H1 (cell line): ENCODE measurements at regions not wholly inside any gene's neighbourhood (a gene's known extent, or its start where the extent isn't known, plus 50 kb on each side); places are given as distances from the start of the nearest gene placed in this dataset.

Experiments used
- CTCF ChIA-PET: fragments of 300-600 bp; sonication (Branson Sonifier 250); formaldehyde crosslinking; loops from one replicate; lab custom pipeline; 2021; ENCODE audit not compliant: partially characterized antibody; lab: Charles Lee
- POLR2A ChIA-PET: fragments of 300-600 bp; sonication (Branson Sonifier 250); formaldehyde crosslinking; loops from one replicate; lab custom pipeline; 2021; ENCODE audit warnings: inconsistent platforms; ENCODE audit not compliant: partially characterized antibody; lab: Charles Lee
- DNase-seq, 2 experiments: peaks; one replicate each; pipeline versions ENCODE4 v3.0.0 to v3.0.0-alpha.2; 2010 to 2022; ENCODE audit warnings: low spot score in 2 of 2, low read depth in 1 of 2, mixed read lengths in 1 of 2
- FAIRE-seq: peaks from 2 replicates; lab custom pipeline; 2011; peaks lifted over from hg19 to GRCh38; lab: Jason Lieb, UNC
- H2AFZ ChIP-seq: 2 replicates; pipeline ENCODE4 v1.8.1; 2012; ENCODE audit warnings: low read length, inconsistent platforms
- H2AK5ac ChIP-seq: 2 replicates; pipeline ENCODE4 v1.6.1; 2013; ENCODE audit warnings: low read depth, low read length
- H2BK120ac ChIP-seq: replicated peaks from 2 replicates; pipeline ENCODE3; 2013; ENCODE audit warnings: low read depth, low read length, inconsistent platforms
- H2BK12ac ChIP-seq: 2 replicates; pipeline ENCODE4 v1.6.1; 2013; ENCODE audit warnings: low read depth, low read length
- H2BK15ac ChIP-seq: 2 replicates; pipeline ENCODE4 v1.6.1; 2013; ENCODE audit warnings: low read length
- H2BK20ac ChIP-seq: 2 replicates; pipeline ENCODE4 v1.6.1; 2013; ENCODE audit warnings: low read length
- H2BK5ac ChIP-seq: 2 replicates; pipeline ENCODE4 v1.6.1; 2013; ENCODE audit warnings: low read depth, low read length
- H3K14ac ChIP-seq: 2 replicates; pipeline ENCODE4 v1.6.1; 2013; ENCODE audit warnings: inconsistent platforms; ENCODE audit not compliant: insufficient read length
- H3K18ac ChIP-seq: 2 replicates; pipeline ENCODE4 v1.6.1; 2013; ENCODE audit warnings: low read length; ENCODE audit errors: extremely low read depth
- H3K23ac ChIP-seq: 2 replicates; pipeline ENCODE4 v1.6.1; 2013; ENCODE audit warnings: inconsistent platforms; ENCODE audit not compliant: insufficient read length
- H3K23me2 ChIP-seq: 2 replicates; pipeline ENCODE4 v1.6.1; 2013; ENCODE audit warnings: low read depth, low read length
- H3K27ac ChIP-seq: 2 replicates; pipeline ENCODE4 v1.6.1; 2011; ENCODE audit warnings: low read depth, low read length, inconsistent platforms
- H3K27me3 ChIP-seq, 4 experiments: replicated peaks in 1 of 4; 1 replicate in 1 of 4; 2 replicates in 3 of 4; pipeline versions ENCODE4 v1.6.1 to v1.8.1; 2011 to 2013; ENCODE audit warnings: low read length in 3 of 4, mild to moderate bottlenecking in 3 of 4, inconsistent platforms in 2 of 4, mixed read lengths in 2 of 4, moderate library complexity in 1 of 4; ENCODE audit not compliant: control insufficient read depth in 3 of 4, insufficient read depth in 3 of 4; ENCODE audit errors: extremely low read depth in 1 of 4
- H3K36me3 ChIP-seq, 4 experiments: 2 replicates each; pipeline versions ENCODE4 v1.6.1 to v1.8.1; 2011 to 2013; ENCODE audit warnings: mild to moderate bottlenecking in 4 of 4, low read length in 3 of 4, moderate library complexity in 2 of 4, control low read depth in 1 of 4, inconsistent platforms in 1 of 4; ENCODE audit not compliant: insufficient read depth in 4 of 4, control insufficient read depth in 2 of 4
- H3K4ac ChIP-seq: replicated peaks from 2 replicates; pipeline ENCODE3; 2013; ENCODE audit warnings: low read length, low read depth, mixed read lengths, inconsistent platforms; ENCODE audit not compliant: insufficient read length
- H3K4me1 ChIP-seq, 4 experiments: replicated peaks in 1 of 4; 1 replicate in 1 of 4; 2 replicates in 3 of 4; pipeline versions ENCODE4 v1.6.1 to v1.8.1; 2011 to 2013; ENCODE audit warnings: low read length in 3 of 4, inconsistent platforms in 2 of 4, mixed read lengths in 1 of 4; ENCODE audit not compliant: insufficient read depth in 4 of 4, control insufficient read depth in 3 of 4
- H3K4me2 ChIP-seq, 2 experiments: 2 replicates each; pipeline versions ENCODE4 v1.6.1 to v1.8.1; 2011 to 2013; ENCODE audit warnings: low read depth in 2 of 2, low read length in 2 of 2, control low read depth in 1 of 2, inconsistent platforms in 1 of 2, mild to moderate bottlenecking in 1 of 2; ENCODE audit not compliant: insufficient read depth in 1 of 2
- H3K4me3 ChIP-seq, 4 experiments: fragments of 200-600, 300-600 bp in 1 of 4; sonication (generic), shearing (Covaris generic), sonication (Bioruptor Twin) in 1 of 4; 2 replicates each; pipeline versions ENCODE4 v1.5.1 to v1.8.1; 2011 to 2016; ENCODE audit warnings: low read length in 4 of 4, low read depth in 3 of 4, control low read depth in 2 of 4, inconsistent platforms in 2 of 4, mild to moderate bottlenecking in 2 of 4, mixed read lengths in 1 of 4, moderate library complexity in 1 of 4; ENCODE audit not compliant: insufficient read depth in 2 of 4; ENCODE audit errors: extremely low read depth in 1 of 4
- H3K56ac ChIP-seq: replicated peaks from 2 replicates; pipeline ENCODE3; 2013; ENCODE audit warnings: low read depth, mild to moderate bottlenecking, mixed read lengths, low read length, inconsistent platforms; ENCODE audit not compliant: insufficient read length
- H3K79me1 ChIP-seq: 2 replicates; pipeline ENCODE4 v1.6.1; 2013; ENCODE audit warnings: low read depth, low read length, control low read depth
- H3K79me2 ChIP-seq, 2 experiments: 2 replicates each; pipeline versions ENCODE4 v1.6.1 to v1.8.1; 2012 to 2013; ENCODE audit warnings: low read length in 2 of 2, mild to moderate bottlenecking in 2 of 2, inconsistent platforms in 1 of 2; ENCODE audit not compliant: insufficient read depth in 2 of 2, control insufficient read depth in 1 of 2
- H3K9ac ChIP-seq, 4 experiments: replicated peaks in 1 of 4; 1 replicate in 1 of 4; 2 replicates in 3 of 4; pipeline versions ENCODE4 v1.6.1 to v1.8.1; 2011 to 2013; ENCODE audit warnings: low read depth in 3 of 4, low read length in 3 of 4, control low read depth in 2 of 4, mild to moderate bottlenecking in 2 of 4, moderate library complexity in 2 of 4, inconsistent platforms in 1 of 4; ENCODE audit errors: extremely low read depth in 1 of 4
- H3K9me3 ChIP-seq, 2 experiments: 2 replicates each; pipeline versions ENCODE4 v1.6.1 to v1.8.1; 2012 to 2013; ENCODE audit warnings: mild to moderate bottlenecking in 2 of 2, moderate library complexity in 2 of 2, control low read depth in 1 of 2, inconsistent platforms in 1 of 2, low read depth in 1 of 2, low read length in 1 of 2, mixed read lengths in 1 of 2; ENCODE audit not compliant: insufficient read depth in 2 of 2
- H4K20me1 ChIP-seq, 2 experiments: replicated peaks in 1 of 2; 2 replicates each; pipeline versions ENCODE3 to v1.8.1; 2011 to 2013; ENCODE audit warnings: inconsistent platforms in 2 of 2, low read length in 2 of 2, mild to moderate bottlenecking in 1 of 2; ENCODE audit not compliant: insufficient read depth in 2 of 2, control insufficient read depth in 1 of 2
- H4K5ac ChIP-seq: 2 replicates; pipeline ENCODE4 v1.6.1; 2013; ENCODE audit warnings: low read length, low read depth, mixed read lengths, inconsistent platforms; ENCODE audit not compliant: insufficient read length
- H4K8ac ChIP-seq: 2 replicates; pipeline ENCODE4 v1.8.0; 2013; ENCODE audit warnings: mild to moderate bottlenecking, moderate library complexity, low read length, inconsistent platforms; ENCODE audit not compliant: insufficient read depth; ENCODE audit errors: extremely low read depth
- H4K91ac ChIP-seq: replicated peaks from 2 replicates; pipeline ENCODE3; 2013; ENCODE audit warnings: low read length, mixed read lengths, inconsistent platforms; ENCODE audit not compliant: insufficient read length
- BRCA1 ChIP-seq: IDR thresholded peaks from 2 replicates; pipeline ENCODE4 v1.6.1; 2012; ENCODE audit warnings: low read depth, low read length, improper control_type of control experiment
- CBX5 ChIP-seq: fragments of 300-800, 300-1000 bp; sonication (generic); IDR thresholded peaks from 2 replicates; pipeline ENCODE4 v1.7.1; 2016; ENCODE audit warnings: antibody characterized with exemption, low read length, low read depth
- CREB1 ChIP-seq: IDR thresholded peaks from 2 replicates; pipeline ENCODE4 v1.6.1; 2012; ENCODE audit warnings: inconsistent platforms
- EZH2 ChIP-seq: fragments of 200-600 bp; sonication (generic); IDR thresholded peaks from 2 replicates; pipeline ENCODE4 v1.7.1; 2012; ENCODE audit warnings: low read depth, mild to moderate bottlenecking, moderate library complexity, low read length, inconsistent platforms; ENCODE audit not compliant: severe bottlenecking
- FOSL1 ChIP-seq: IDR thresholded peaks from 2 replicates; pipeline ENCODE4 v1.6.1; 2011; ENCODE audit warnings: mild to moderate bottlenecking, low read depth, low read length, moderate library complexity; ENCODE audit not compliant: insufficient read depth
- MAFK ChIP-seq: IDR thresholded peaks from 2 replicates; pipeline ENCODE4 v1.6.1; 2012; ENCODE audit warnings: low read depth, mild to moderate bottlenecking, improper control_type of control experiment, low read length
- PHF8 ChIP-seq: fragments of 200-600 bp; sonication (generic); conservative IDR thresholded peaks from 2 replicates; pipeline ENCODE4 v1.7.1; 2012; ENCODE audit warnings: low read depth, mild to moderate bottlenecking, inconsistent platforms, low read length, moderate library complexity
- POU5F1 ChIP-seq: IDR thresholded peaks from 2 replicates; pipeline ENCODE4 v1.6.1; 2011; ENCODE audit warnings: low read depth, mild to moderate bottlenecking, low read length, moderate library complexity
- SAP30 ChIP-seq: fragments of 300-600 bp; sonication (generic); IDR thresholded peaks from 2 replicates; pipeline ENCODE4 v1.7.1; 2012; ENCODE audit warnings: low read length, moderate library complexity, mild to moderate bottlenecking, inconsistent platforms; ENCODE audit not compliant: insufficient read depth, insufficient replicate concordance
- SRF ChIP-seq: IDR thresholded peaks from 2 replicates; pipeline ENCODE4 v1.6.1; 2011; ENCODE audit warnings: mild to moderate bottlenecking, low read depth, low read length, moderate library complexity
- ZNF274 ChIP-seq: IDR thresholded peaks from 2 replicates; pipeline ENCODE4 v1.7.0; 2012; ENCODE audit warnings: low read length, borderline replicate concordance; ENCODE audit errors: extremely low read depth
- WGBS, 2 experiments: shearing (Covaris generic) in 1 of 2; methylation state at CpG; one replicate each; pipeline versions ENCODE4 v1.1.6 to v1.1.7; 2013 to 2015; ENCODE audit warnings: low lambda C conversion rate in 2 of 2, mixed read lengths in 2 of 2, inconsistent platforms in 1 of 2, low coverage in 1 of 2, missing lambda C conversion rate in 1 of 2; ENCODE audit not compliant: insufficient replicate concordance in 2 of 2, insufficient coverage in 1 of 2, insufficient read length in 1 of 2; ENCODE audit errors: extremely low coverage in 1 of 2, missing lambda C conversion rate in 1 of 2; 5-methylcytosine and 5-hydroxymethylcytosine counted together
- TF ChIP-seq, protein P1 (sequence below): IDR thresholded peaks from 2 replicates; pipeline ENCODE4 v1.6.1; 2012; ENCODE audit warnings: low read length, inconsistent platforms
- TF ChIP-seq, protein P2 (sequence below): IDR thresholded peaks from 2 replicates; pipeline ENCODE4 v1.6.1; 2012; ENCODE audit warnings: inconsistent platforms

DNA sequence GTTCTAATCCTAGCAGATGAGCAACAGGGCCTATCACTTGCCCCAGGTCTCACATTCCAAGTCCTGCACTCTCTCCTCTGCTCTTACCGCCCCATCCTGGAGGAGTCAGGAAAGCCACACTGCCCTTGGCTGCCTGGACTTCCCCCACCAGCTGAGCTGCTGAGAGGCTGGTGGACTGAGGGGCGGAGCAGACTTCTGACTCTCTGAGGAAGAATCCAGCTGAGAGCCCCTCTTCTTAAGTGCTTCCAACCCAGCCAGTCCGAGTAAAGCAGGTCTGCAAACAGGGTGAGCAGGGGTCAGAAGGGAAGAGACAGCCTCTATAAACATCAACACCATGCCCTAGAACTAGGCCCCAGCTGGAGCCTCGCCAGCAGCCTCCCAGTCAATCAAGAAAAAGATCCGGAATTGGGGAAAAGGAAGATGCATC lies 92.4 kb upstream of the TMEM72 start:
- no peak overlapping the region for H4K5ac ChIP-seq
- WGBS, 2 experiments = 84% methylated on average over 5 of the region's 5 CpGs; no CpG with 5 or more reads in 1 of the 2 experiments
- no peak overlapping the region for H2AK5ac ChIP-seq
- H3K4me1 ChIP-seq = no peaks in the 10 kb centered on the region; a peak in 1 of 7 replicates
- H4K91ac ChIP-seq = no peak overlapping the region
- H3K14ac ChIP-seq = no peak overlapping the region
- no peaks in the 10 kb centered on the region for H3K27me3 ChIP-seq
- no peaks in the 10 kb centered on the region for H3K79me2 ChIP-seq
- no peak overlapping the region for H3K4ac ChIP-seq
- no peaks in the 10 kb centered on the region; a peak in 1 of 4 replicates for H3K9me3 ChIP-seq
- no peak overlapping the region for H3K56ac ChIP-seq
- H3K9ac ChIP-seq = no peak overlapping the region
- no peak overlapping the region for H4K8ac ChIP-seq
- H3K18ac ChIP-seq = no peak overlapping the region
- H3K4me2 ChIP-seq = no peak overlapping the region
- H3K4me3 ChIP-seq = no peak overlapping the region
- H2BK5ac ChIP-seq = no peak overlapping the region
- H2BK15ac ChIP-seq = no peak overlapping the region
- H3K23ac ChIP-seq = no peak overlapping the region
- ChIA-PET CTCF (no interaction called here), POLR2A (no interaction called here)
- no peaks in the 10 kb centered on the region for H3K23me2 ChIP-seq
- no peak overlapping the region for H2BK120ac ChIP-seq
- no peaks in the 10 kb centered on the region for H4K20me1 ChIP-seq
- H2BK20ac ChIP-seq = no peak overlapping the region
- H3K27ac ChIP-seq = no peak overlapping the region
- no peak overlapping the region; the same call in 1 of the 2 replicates for H2AFZ ChIP-seq
- DNase-seq (no peak), FAIRE-seq (no peak)
- no peaks in the 10 kb centered on the region for H3K79me1 ChIP-seq
- H3K36me3 ChIP-seq = no peaks in the 10 kb centered on the region
- no peak overlapping the region for H2BK12ac ChIP-seq
- TF ChIP-seq SAP30 (no peak), SRF (no peak), POU5F1 (no peak), PHF8 (no peak), CREB1 (no peak), ZNF274 (no peak), EZH2 (no peak), FOSL1 (no peak), MAFK (no peak), CBX5 (no peak), BRCA1 (no peak)
- TF ChIP-seq, protein P1, sequence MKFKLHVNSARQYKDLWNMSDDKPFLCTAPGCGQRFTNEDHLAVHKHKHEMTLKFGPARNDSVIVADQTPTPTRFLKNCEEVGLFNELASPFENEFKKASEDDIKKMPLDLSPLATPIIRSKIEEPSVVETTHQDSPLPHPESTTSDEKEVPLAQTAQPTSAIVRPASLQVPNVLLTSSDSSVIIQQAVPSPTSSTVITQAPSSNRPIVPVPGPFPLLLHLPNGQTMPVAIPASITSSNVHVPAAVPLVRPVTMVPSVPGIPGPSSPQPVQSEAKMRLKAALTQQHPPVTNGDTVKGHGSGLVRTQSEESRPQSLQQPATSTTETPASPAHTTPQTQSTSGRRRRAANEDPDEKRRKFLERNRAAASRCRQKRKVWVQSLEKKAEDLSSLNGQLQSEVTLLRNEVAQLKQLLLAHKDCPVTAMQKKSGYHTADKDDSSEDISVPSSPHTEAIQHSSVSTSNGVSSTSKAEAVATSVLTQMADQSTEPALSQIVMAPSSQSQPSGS = no peak
- TF ChIP-seq, protein P2, sequence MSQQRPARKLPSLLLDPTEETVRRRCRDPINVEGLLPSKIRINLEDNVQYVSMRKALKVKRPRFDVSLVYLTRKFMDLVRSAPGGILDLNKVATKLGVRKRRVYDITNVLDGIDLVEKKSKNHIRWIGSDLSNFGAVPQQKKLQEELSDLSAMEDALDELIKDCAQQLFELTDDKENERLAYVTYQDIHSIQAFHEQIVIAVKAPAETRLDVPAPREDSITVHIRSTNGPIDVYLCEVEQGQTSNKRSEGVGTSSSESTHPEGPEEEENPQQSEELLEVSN = no peak
